ENCODE measurements at regions not wholly inside any gene's neighbourhood (a gene's known extent, or its start where the extent isn't known, plus 50 kb on each side); places are given as distances from the start of the nearest gene placed in this dataset.

DNA sequence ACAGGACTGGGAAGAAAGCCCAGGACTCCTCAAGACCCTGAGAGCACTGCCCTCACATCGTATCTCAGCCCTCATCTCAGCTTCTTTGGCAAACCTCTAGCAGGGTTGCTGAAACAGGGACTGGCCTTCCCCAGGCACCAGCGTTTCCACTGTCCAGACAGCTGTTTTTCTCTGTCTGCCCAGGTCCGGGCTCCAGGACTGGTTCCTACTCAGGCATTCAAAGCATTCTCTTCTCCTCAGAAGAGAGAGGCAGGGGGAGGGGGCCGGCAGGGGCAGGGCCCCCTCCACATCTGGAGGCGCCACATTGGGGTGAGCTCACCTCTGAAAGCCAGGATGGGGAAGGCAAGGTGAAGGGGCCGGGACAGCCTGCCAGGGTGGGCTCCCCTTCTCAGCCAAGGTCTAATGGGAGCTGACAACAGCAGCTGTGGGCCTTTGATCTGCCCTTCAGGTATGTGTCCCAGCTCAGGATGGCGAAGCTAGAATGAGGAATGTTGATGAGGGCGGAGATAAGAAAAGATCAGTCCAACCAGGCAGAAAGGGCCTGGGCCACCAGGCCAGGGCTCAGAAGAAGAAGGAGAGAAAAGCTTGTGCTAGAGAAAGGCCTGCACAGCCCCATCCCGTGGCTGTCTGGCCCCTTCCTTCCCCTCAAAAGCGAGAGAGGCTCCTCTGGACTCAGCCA, 60.4 kb downstream of the PJA1 start:
- DNase-seq (ENCODE audit: low read depth), result no peak
- Histone ChIP-seq H3K27me3 (ENCODE audit: control insufficient read depth, insufficient read depth, low read length) (peaks cover 3% of the 10 kb centered on the region), H3K4me3 (ENCODE audit: low read depth, low read length) (no peak overlapping the region), H3K36me3 (ENCODE audit: control insufficient read depth, insufficient read depth, low read length) (no peaks in the 10 kb centered on the region)
- TF ChIP-seq, protein P1, sequence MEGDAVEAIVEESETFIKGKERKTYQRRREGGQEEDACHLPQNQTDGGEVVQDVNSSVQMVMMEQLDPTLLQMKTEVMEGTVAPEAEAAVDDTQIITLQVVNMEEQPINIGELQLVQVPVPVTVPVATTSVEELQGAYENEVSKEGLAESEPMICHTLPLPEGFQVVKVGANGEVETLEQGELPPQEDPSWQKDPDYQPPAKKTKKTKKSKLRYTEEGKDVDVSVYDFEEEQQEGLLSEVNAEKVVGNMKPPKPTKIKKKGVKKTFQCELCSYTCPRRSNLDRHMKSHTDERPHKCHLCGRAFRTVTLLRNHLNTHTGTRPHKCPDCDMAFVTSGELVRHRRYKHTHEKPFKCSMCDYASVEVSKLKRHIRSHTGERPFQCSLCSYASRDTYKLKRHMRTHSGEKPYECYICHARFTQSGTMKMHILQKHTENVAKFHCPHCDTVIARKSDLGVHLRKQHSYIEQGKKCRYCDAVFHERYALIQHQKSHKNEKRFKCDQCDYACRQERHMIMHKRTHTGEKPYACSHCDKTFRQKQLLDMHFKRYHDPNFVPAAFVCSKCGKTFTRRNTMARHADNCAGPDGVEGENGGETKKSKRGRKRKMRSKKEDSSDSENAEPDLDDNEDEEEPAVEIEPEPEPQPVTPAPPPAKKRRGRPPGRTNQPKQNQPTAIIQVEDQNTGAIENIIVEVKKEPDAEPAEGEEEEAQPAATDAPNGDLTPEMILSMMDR (IDR thresholded peaks at IDR 0.05; ENCODE audit: insufficient read depth, low read length, poor library complexity, severe bottlenecking), result no peak

DNA sequence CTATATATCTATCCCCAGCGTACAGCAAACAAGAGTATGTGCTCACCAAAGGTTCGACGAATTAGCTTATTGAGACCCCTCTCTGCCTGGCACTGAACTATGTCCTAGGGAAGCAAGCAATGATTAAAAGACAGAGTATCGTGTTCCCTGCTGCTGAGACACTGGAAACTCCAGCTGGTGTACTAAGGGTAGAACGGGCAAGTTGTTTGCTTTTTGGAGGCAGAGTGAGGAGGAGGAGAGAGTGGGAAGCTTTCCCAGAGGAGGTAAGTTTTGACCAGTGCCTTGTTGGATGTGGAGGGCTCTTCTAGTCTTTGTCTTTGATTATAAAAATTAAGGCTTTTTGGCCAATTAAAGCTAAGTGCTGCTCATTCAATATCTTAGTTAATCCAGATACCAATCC, 61.7 kb downstream of the PJA1 start:
- Histone ChIP-seq H3K4me3 (ENCODE audit: low read depth, low read length) (no peak overlapping the region), H3K27me3 (ENCODE audit: control insufficient read depth, insufficient read depth, low read length) (peaks cover 3% of the 10 kb centered on the region), H3K36me3 (ENCODE audit: control insufficient read depth, insufficient read depth, low read length) (no peaks in the 10 kb centered on the region)
- TF ChIP-seq, protein P1 (IDR thresholded peaks at IDR 0.05; ENCODE audit: insufficient read depth, low read length, poor library complexity, severe bottlenecking), result no peak
- DNase-seq (ENCODE audit: low read depth), result no peak

DNA sequence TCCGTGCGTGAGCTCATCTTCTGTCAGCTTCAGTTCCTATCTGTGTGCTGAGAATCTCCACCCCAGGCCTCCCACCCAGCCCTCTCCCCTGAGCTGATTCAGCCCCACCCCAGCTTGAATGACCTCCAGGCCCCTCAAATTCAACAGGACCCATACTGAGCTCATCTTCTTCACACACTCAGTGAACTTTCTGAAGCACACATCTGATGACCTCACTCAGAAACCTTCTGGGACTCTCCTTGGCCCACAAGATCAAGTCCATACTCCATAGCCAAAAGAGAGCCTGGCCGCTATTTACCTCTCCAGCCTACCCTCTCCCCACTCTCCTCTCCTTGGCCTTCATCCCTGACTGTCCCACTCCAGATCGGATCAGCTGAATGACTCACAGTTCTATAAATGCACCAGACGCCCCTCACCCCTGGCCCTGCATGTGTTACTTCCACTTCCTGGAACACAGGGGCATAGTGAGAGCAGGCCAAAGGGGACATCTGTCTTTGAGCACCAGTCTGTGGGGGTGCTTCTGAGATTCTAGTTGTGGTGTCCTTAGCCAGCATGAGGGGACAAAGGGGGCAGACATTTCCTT, 62.5 kb downstream of the PJA1 start:
- DNase-seq (ENCODE audit: low read depth), result no peak

DNA sequence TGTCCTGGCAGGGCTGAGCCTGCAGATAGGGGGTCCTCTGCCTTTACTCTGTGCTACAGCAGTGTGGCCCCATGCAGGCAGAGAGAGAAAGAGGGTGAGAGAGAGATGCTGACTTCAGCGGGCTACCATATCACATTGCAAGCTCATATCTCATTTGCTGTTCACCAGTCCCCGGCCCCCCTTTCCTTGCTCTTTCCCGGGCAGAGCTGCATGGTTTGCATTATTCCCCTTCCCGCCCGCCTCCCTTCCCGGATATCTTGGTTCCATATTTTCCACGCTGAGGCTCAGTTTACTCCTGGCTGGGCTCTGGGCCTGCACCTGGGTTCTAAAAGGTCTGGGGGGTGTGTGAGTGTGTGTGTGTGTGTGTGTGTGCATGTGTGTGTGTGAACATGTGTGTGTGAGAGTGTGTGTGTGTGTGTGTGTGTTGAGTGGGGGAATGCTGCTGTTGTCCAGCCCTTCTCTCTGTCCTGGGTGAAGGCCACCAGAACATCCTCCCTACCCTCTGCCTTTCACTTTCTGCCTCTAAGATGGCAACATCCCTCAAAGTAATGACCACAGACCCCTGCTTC, 63.5 kb downstream of the PJA1 start:
- Histone ChIP-seq H3K27me3 (ENCODE audit: control insufficient read depth, insufficient read depth, low read length) (no peaks in the 10 kb centered on the region), H3K36me3 (ENCODE audit: control insufficient read depth, insufficient read depth, low read length) (no peaks in the 10 kb centered on the region), H3K4me3 (ENCODE audit: low read depth, low read length) (no peak overlapping the region)
- TF ChIP-seq, protein P1 (IDR thresholded peaks at IDR 0.05; ENCODE audit: insufficient read depth, low read length, poor library complexity, severe bottlenecking), result no peak
- no peak for DNase-seq (ENCODE audit: low read depth)

More for the DNA sequence above, 62.5 kb downstream of the PJA1 start:
- Histone ChIP-seq H3K27me3 (ENCODE audit: control insufficient read depth, insufficient read depth, low read length) (peaks cover 3% of the 10 kb centered on the region), H3K4me3 (ENCODE audit: low read depth, low read length) (no peak overlapping the region), H3K36me3 (ENCODE audit: control insufficient read depth, insufficient read depth, low read length) (no peaks in the 10 kb centered on the region)
- TF ChIP-seq, protein P1 (IDR thresholded peaks at IDR 0.05; ENCODE audit: insufficient read depth, low read length, poor library complexity, severe bottlenecking), result no peak

DNA sequence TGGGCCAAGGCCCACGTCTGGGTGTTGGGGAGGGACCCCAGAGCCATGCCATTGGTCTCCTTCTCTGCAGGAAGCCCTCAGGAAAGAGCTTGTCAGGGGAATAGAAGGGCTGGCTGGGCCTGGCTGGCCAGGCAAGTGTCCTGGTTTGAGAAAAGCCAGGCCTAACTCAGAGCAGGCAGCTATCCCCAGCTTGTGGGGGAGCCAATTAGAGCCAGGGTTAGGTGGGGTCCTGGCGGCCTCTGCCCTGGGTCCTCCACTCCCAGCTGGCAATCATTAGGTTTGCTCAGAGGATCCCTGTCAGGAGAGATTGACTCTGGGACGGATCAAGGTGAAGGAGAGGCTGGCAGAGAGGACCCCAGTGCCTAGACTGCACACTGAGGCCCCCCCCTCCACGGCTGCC, 64.8 kb downstream of the PJA1 start:
- no peak overlapping the region for H3K4me3 ChIP-seq (ENCODE audit: low read depth, low read length)
- TF ChIP-seq, protein P1 (IDR thresholded peaks at IDR 0.05; ENCODE audit: insufficient read depth, low read length, poor library complexity, severe bottlenecking), result no peak
- no peak for DNase-seq (ENCODE audit: low read depth)
- no peaks in the 10 kb centered on the region for H3K27me3 ChIP-seq (ENCODE audit: control insufficient read depth, insufficient read depth, low read length)
- no peaks in the 10 kb centered on the region for H3K36me3 ChIP-seq (ENCODE audit: control insufficient read depth, insufficient read depth, low read length)
